Mesodermal cell (in vitro differentiated cells): ENCODE measurements at regions not wholly inside any gene's neighbourhood (a gene's known extent, or its start where the extent isn't known, plus 50 kb on each side); places are given as distances from the start of the nearest gene placed in this dataset.

ENCODE experiments used
- H3K27ac ChIP-seq: 2 replicates; pipeline ENCODE4 v1.7.0; 2013; ENCODE audit warnings: mild to moderate bottlenecking, low read depth, low read length, moderate library complexity; ENCODE audit not compliant: severe bottlenecking
- H3K36me3 ChIP-seq: 2 replicates; pipeline ENCODE4 v1.7.1; 2013; ENCODE audit warnings: mild to moderate bottlenecking, low read length, moderate library complexity; ENCODE audit not compliant: control insufficient read depth, insufficient read depth
- H3K4me1 ChIP-seq: one replicate; pipeline ENCODE4 v1.7.1; 2013; ENCODE audit warnings: mild to moderate bottlenecking, low read length; ENCODE audit not compliant: insufficient read depth, control insufficient read depth, poor library complexity, severe bottlenecking
- H3K4me3 ChIP-seq: 2 replicates; pipeline ENCODE4 v1.7.0; 2013; ENCODE audit warnings: low read length, control low read depth, mild to moderate bottlenecking; ENCODE audit not compliant: insufficient read depth, poor library complexity, severe bottlenecking; ENCODE audit errors: extremely low read depth
- H3K9me3 ChIP-seq: 2 replicates; pipeline ENCODE4 v1.7.1; 2013; ENCODE audit warnings: mild to moderate bottlenecking, low read length, moderate library complexity; ENCODE audit not compliant: control insufficient read depth
- WGBS, 2 experiments: methylation state at CpG; one replicate each; pipeline ENCODE4 v1.1.5; 2013; ENCODE audit warnings: missing lambda C conversion rate in 2 of 2; ENCODE audit not compliant: insufficient coverage in 2 of 2; 5-methylcytosine and 5-hydroxymethylcytosine counted together

DNA sequence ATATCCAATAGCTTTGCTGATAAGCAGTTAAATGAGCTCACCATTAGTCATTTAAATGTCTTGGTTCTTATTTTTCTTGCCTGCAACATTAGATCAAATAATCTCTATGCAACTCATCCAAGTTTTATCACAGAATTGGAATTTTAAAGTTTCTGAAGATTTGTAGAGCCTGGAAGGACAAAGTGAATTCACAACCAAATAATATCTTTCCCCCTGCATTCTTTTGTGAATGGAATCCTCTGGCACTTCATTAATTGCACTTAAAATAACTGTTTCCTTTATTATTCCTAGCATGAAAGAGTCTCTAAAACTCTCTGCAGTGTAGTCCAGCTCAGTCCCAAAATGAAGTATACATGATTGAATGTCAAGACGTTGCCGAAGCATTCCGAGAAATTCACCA, 345.6 kb upstream of the TGFBR2 start:
- no CpG with 5 or more reads among the region's 3 CpGs for WGBS, 2 experiments
- Histone ChIP-seq H3K27ac (no peak overlapping the region), H3K4me1 (peaks cover 7% of the 10 kb centered on the region), H3K36me3 (no peaks in the 10 kb centered on the region), H3K4me3 (no peak overlapping the region), H3K9me3 (no peaks in the 10 kb centered on the region)

DNA sequence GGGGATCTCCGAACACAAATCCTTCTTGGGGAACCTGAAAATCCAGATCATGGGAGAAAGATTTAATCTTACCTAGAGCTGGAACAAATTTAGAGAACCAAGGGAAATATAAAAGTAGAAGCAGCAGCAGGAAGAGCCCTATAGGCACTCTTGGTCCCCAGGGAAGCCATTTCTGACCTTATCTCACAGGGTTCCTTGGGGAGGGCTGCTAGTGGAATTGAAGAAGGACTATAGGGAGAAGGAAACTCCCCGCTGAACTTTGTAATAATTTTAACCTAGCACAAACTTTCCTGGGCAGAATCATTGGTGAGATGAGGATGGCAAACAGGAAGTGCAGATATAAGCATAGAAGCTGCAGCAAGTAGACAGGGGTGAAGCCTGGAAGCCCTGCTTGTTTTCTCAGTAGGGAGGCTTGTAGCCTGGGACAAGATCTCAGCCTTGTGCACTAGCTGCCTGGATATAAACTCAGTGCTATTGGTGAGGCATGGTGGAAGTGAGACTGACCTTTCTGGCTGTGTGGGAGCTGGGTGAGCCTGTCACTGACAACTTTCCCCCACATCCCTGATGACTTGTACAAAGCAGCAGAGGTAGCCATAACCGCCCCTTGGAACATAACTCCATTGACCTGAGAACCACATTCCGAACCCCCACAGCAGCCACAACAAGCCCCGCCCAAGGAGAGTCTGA, 343.0 kb upstream of the TGFBR2 start:
- no peaks in the 10 kb centered on the region for H3K9me3 ChIP-seq
- no peak overlapping the region for H3K27ac ChIP-seq
- H3K4me1 ChIP-seq, result no peaks in the 10 kb centered on the region
- no peaks in the 10 kb centered on the region for H3K36me3 ChIP-seq
- no peak overlapping the region for H3K4me3 ChIP-seq
- 80 to 100% methylated on average over 1 to 2 of the region's 5 CpGs for WGBS, 2 experiments

DNA sequence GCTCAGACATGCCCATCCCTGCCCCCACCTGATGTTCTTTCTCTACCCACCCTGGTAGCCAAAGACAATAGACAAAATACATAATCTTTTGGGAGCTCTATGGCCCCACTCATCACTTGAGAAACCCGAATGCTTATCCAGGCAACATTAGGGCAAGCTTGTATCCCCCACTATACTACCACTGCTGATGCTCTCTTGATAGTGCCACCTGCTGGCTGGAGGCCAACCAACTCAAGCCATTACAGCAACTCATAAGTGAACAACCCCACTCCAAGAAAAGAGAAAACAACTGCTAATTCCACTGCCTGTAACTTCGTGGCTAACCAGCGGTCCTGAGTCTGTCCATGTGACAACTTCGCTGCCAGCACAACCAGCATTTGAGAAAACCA, 342.5 kb upstream of the TGFBR2 start:
- Histone ChIP-seq H3K4me1 (no peaks in the 10 kb centered on the region), H3K4me3 (no peak overlapping the region), H3K36me3 (no peaks in the 10 kb centered on the region), H3K9me3 (no peaks in the 10 kb centered on the region), H3K27ac (no peak overlapping the region)
- WGBS, 2 experiments, result 74 to 90% methylated on average over 2 to 4 of the region's 4 CpGs

DNA sequence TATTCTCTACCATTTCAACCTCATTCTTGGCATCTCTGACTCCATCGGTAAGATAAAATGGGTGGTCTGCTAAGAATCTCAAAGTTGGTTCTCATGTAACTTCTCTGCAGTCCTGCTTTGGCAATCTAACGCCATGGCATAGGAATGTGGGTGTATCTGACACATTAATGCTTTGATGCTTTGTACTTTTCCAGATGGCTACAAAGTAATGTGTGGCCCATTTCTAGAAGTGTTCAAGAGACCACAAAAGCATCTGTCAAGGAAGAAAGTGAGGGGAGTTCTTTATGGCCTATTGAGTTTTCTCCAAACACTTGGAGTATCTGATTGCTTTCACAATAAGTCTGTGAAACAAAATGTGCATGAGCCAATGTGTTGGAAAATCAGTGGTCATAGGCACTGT, 339.9 kb upstream of the TGFBR2 start:
- Histone ChIP-seq H3K27ac (no peak overlapping the region), H3K4me3 (no peak overlapping the region)

DNA sequence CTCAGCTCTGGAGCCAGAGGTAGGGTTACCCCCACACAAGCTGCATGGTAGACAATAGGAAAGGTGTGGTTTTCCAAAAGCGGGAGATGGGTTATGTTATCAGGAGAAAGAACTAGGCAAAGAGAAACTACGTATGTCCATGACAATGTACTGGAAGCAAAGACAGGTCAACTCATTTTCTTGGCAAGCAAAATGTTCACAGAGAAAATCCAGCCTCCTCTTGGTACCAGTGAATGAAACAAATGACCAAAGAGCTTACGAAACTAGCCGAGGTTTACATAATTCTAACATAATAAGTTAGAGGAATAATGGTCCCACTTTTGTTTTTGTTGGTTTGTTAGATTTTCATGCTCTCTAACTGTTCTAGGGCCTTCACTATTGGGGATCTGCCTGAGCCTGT, 338.1 kb upstream of the TGFBR2 start:
- Histone ChIP-seq H3K36me3 (no peaks in the 10 kb centered on the region), H3K9me3 (no peaks in the 10 kb centered on the region), H3K4me1 (no peaks in the 10 kb centered on the region), H3K4me3 (no peak overlapping the region), H3K27ac (no peak overlapping the region)
- 88 to 93% methylated on average over 2 to 4 of the region's 4 CpGs for WGBS, 2 experiments

More for the DNA sequence above, 339.9 kb upstream of the TGFBR2 start:
- WGBS, 2 experiments, result 96 to 100% methylated on average over 1 to 2 of the region's 2 CpGs
- Histone ChIP-seq H3K9me3 (no peaks in the 10 kb centered on the region), H3K36me3 (no peaks in the 10 kb centered on the region), H3K4me1 (no peaks in the 10 kb centered on the region)

DNA sequence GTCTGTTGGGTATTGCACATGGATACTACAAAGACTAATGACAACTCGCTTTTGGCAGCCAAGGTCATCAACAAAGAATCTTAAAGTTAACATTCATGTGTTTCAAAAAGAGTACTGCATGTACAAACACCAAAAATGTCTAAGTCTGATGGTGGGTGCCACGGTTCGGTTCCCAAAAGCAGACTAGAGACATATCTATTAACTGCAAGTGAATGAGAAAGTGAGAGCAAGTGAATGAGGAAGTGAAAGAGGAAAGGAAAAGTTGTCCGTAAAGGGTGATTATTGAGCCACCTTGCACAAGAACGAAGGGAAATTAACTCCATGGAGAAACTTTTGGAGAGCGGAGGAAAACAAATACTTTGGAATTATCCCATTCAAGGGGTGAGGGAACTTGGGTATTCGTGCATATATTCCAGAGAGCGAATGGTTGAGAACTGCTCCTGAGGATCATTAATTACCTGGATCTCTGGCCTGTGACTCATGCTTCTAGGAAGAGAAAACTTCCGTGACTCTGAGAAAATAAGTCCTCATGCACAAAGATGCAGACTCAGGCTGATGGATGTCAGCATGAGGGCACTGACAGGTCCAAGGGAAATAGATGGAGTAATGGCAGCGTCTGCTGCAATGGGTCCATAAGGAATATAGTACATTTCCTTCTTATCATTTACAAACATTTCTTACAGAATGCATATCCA, 336.5 kb upstream of the TGFBR2 start:
- Histone ChIP-seq H3K9me3 (peaks cover 2% of the 10 kb centered on the region), H3K36me3 (no peaks in the 10 kb centered on the region), H3K27ac (no peak overlapping the region), H3K4me1 (no peaks in the 10 kb centered on the region), H3K4me3 (no peak overlapping the region)
- 93 to 100% methylated on average over 6 to 9 of the region's 10 CpGs for WGBS, 2 experiments

DNA sequence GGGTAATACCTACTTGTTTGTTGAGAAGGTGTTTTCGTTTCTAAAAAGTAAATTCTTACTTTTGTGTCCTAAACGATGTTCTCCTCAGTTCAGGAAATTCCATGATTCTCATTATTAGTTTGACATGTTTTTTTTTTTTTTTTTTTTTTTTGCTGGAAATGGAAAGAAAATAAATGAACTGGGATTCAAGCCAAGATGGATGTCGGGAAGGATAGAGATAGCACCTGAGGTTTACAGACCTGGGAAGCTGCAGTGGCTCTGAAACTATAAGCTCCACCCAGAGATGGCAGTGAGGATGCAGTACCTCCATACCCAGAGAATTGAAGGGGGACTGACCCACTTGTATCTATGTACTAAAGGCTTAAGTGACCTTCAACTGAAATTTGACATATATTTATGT, 334.6 kb upstream of the TGFBR2 start:
- H3K4me3 ChIP-seq, result no peak overlapping the region
- 100% methylated on average over 1 of the region's 3 CpGs for WGBS, 2 experiments
- no peaks in the 10 kb centered on the region for H3K36me3 ChIP-seq
- no peak overlapping the region for H3K27ac ChIP-seq
- H3K4me1 ChIP-seq, result no peaks in the 10 kb centered on the region
- H3K9me3 ChIP-seq, result peaks cover 11% of the 10 kb centered on the region

DNA sequence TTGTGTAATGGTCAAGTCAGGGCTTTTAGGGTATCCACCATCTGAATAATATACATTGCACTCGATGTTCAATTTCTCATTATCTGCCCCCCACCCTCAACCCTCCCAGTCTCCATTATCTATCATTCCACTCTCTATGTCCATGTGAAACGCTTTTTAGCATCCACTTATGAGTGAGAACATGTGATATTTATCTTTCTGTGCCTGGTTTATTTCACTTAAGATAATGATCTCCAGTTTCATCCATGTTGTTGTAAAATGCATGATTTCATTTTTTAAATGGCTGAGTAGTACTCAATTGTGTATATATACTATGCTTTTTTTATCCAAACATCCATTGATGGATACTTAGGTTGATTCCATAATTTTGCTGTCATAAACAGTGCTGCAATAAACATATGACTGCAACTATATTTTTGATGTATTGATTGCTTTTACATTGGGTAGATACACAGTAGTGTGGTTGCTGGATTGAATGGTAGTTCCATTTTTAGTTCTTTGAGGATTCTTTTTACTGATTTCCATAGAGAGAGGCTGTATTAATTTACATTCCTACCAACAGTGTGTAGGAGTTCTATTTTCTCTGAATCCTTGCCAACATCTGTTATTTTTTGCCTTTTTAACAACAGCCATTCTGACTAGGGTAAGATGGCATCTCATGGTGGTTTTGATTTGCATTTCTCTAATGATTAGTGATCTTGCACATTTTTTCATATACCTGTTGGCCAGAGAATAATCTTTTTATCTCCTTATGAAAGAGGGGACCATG, 332.9 kb upstream of the TGFBR2 start:
- H3K4me3 ChIP-seq, result no peak overlapping the region
- no peaks in the 10 kb centered on the region for H3K4me1 ChIP-seq
- no peaks in the 10 kb centered on the region for H3K36me3 ChIP-seq
- WGBS, 2 experiments, result 80% methylated on average over 1 of the region's 2 CpGs; no CpG with 5 or more reads in 1 of the 2 experiments
- peaks cover 11% of the 10 kb centered on the region for H3K9me3 ChIP-seq
- no peak overlapping the region for H3K27ac ChIP-seq

DNA sequence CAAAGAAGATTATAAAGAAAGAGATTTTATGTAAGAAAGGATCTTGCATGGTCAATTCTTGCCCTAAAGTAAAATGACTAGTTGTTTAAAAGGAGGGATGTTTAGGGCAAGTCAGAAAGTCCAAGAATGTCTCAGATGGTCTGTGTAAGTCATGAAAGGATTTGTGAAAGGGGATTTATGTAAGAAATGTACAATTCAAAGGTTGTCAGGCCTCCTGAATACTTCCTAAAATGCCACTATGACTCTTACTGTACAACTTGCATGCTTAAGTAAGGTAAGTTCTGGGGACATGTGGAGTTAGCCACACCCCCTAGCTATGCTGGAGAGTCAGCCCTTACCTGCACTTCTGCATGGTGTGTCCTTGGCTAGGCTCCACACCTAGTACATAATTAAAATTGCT, 328.9 kb upstream of the TGFBR2 start:
- no peaks in the 10 kb centered on the region for H3K36me3 ChIP-seq
- H3K4me1 ChIP-seq, result peaks cover 5% of the 10 kb centered on the region
- no peak overlapping the region for H3K4me3 ChIP-seq
- H3K27ac ChIP-seq, result no peak overlapping the region
- peaks cover 24% of the 10 kb centered on the region for H3K9me3 ChIP-seq

DNA sequence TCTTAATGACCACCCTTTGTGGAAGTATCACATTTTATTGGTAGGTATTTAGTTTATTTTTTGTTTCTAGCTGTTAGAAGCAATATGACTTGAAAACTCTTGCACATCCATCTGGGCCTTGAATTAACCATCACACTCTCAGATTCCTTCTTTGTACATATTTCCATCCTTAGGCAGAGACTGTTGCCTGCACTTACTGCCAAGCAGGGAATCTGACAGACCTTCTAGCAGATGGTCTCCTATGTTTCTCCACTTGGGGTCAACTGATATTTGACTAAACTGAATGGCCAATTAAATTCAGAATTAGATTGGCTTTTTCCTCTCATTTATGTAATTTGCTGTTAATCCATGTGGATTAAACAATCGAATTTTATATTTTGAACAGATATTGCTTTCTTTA, 324.9 kb upstream of the TGFBR2 start:
- H3K27ac ChIP-seq, result no peak overlapping the region
- H3K36me3 ChIP-seq, result no peaks in the 10 kb centered on the region
- H3K4me3 ChIP-seq, result no peak overlapping the region
- WGBS, 2 experiments, result no CpG with 5 or more reads among the region's 1 CpG
- peaks cover 5% of the 10 kb centered on the region for H3K4me1 ChIP-seq
- peaks cover 13% of the 10 kb centered on the region for H3K9me3 ChIP-seq
